ENCODE measurements at regions not wholly inside any gene's neighbourhood (a gene's known extent, or its start where the extent isn't known, plus 50 kb on each side); places are given as distances from the start of the nearest gene placed in this dataset.

- FAIRE-seq: no peak
- peak; percentile 68 for ATAC-seq
- H3K27ac ChIP-seq (ENCODE audit: control insufficient read depth, insufficient read depth): no peak overlapping the region
- no peak for DNase-seq (ENCODE audit: low read depth, low spot score)
- H2AFZ ChIP-seq (ENCODE audit: control insufficient read depth, low read depth, low read length): no peak overlapping the region; the same call in 1 of the 2 replicates
- CTCF ChIA-PET: interaction anchor here (0.7 to 1.8 kb wide), 7 partner anchors 9 to 652 kb away, joined by 3 to 7 read pairs (median 3); no protein-coding TSS in a partner anchor
- POLR2A ChIA-PET: interaction anchor here (2.0 kb wide), 1 partner anchor 9 kb away, joined by 7 read pairs; no protein-coding TSS in a partner anchor
- H3K36me3 ChIP-seq (ENCODE audit: control insufficient read depth in 2 of 2, insufficient read depth in 2 of 2, low read length in 1 of 2): no peaks in the 10 kb centered on the region
- no peak overlapping the region for H3K9ac ChIP-seq (ENCODE audit: control insufficient read depth, insufficient read depth, low read length)
- no peaks in the 10 kb centered on the region for H3K4me1 ChIP-seq (ENCODE audit: control insufficient read depth, insufficient read depth, low read length)
- H3K79me2 ChIP-seq (ENCODE audit: control insufficient read depth, insufficient read depth, low read length): no peaks in the 10 kb centered on the region
- BruUV-seq (replicated peaks): no TSS peak
- no peaks in the 10 kb centered on the region for H4K20me1 ChIP-seq (ENCODE audit: control insufficient read depth, insufficient read depth)
- H3K4me2 ChIP-seq (ENCODE audit: control insufficient read depth, insufficient read depth): no peak overlapping the region
- intact Hi-C loops (cut with micrococcal nuclease; ENCODE audit: unreplicated experiment): no loop called here
- 57% methylated on average over 8 of the region's 8 CpGs for WGBS (ENCODE audit: insufficient coverage, insufficient replicate concordance, low lambda C conversion rate, missing lambda C conversion rate)
- H3K4me3 ChIP-seq: no peak overlapping the region
- H3K9me3 ChIP-seq (replicated peaks; ENCODE audit: control insufficient read depth, insufficient read depth, low read length): no peaks in the 10 kb centered on the region
- in situ Hi-C loops (cut with MboI): no loop called here
- RAD21 ChIA-PET (ENCODE audit: unreplicated experiment): interaction anchor here (0.5 to 1.4 kb wide), 2 partner anchors 9 to 26 kb away, joined by 3 to 4 read pairs; no protein-coding TSS in a partner anchor
- SMC1A ChIA-PET (ENCODE audit: uncharacterized antibody, unreplicated experiment): interaction anchor here (0.7 to 1.4 kb wide), 4 partner anchors 9 to 86 kb away, joined by 3 to 8 read pairs (median 3); no protein-coding TSS in a partner anchor
- no peaks in the 10 kb centered on the region; a peak in 2 of 4 replicates for H3K27me3 ChIP-seq (replicated peaks in 1 of 2; ENCODE audit: control insufficient read depth in 2 of 2, insufficient read depth in 2 of 2, low read length in 1 of 2)
- TF ChIP-seq JUND (IDR thresholded peaks at IDR 0.05; ENCODE audit: low read depth, low read length): no peak
- no peak for TF ChIP-seq CEBPB (IDR thresholded peaks at IDR 0.05; ENCODE audit: borderline replicate concordance in 1 of 2, low read depth in 2 of 2, low read length in 2 of 2)
- 0 out of 2 replicates have a peak, but pooled peaks have one; percentile 46 for TF ChIP-seq GATAD2B (conservative IDR thresholded peaks at IDR 0.05; ENCODE audit: low read depth)
- TF ChIP-seq RAD51 (IDR thresholded peaks at IDR 0.05): no peak
- TF ChIP-seq RCOR1 (conservative IDR thresholded peaks at IDR 0.05; ENCODE audit: low read depth, low read length): no peak
- TF ChIP-seq IRF4 (IDR thresholded peaks at IDR 0.05; ENCODE audit: low read depth, low read length): no peak
- TF ChIP-seq, protein P1, sequence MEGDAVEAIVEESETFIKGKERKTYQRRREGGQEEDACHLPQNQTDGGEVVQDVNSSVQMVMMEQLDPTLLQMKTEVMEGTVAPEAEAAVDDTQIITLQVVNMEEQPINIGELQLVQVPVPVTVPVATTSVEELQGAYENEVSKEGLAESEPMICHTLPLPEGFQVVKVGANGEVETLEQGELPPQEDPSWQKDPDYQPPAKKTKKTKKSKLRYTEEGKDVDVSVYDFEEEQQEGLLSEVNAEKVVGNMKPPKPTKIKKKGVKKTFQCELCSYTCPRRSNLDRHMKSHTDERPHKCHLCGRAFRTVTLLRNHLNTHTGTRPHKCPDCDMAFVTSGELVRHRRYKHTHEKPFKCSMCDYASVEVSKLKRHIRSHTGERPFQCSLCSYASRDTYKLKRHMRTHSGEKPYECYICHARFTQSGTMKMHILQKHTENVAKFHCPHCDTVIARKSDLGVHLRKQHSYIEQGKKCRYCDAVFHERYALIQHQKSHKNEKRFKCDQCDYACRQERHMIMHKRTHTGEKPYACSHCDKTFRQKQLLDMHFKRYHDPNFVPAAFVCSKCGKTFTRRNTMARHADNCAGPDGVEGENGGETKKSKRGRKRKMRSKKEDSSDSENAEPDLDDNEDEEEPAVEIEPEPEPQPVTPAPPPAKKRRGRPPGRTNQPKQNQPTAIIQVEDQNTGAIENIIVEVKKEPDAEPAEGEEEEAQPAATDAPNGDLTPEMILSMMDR (IDR thresholded peaks at IDR 0.05 in 2 of 3, conservative IDR thresholded peaks at IDR 0.05 in 1 of 3; ENCODE audit: control insufficient read depth in 2 of 3, extremely low read depth in 1 of 3, insufficient read depth in 1 of 3, low read depth in 3 of 3, low read length in 3 of 3): peak; percentile 36 to 42 (median 40); a peak in 5 of 6 replicates
- no peak for TF ChIP-seq TAF1 (IDR thresholded peaks at IDR 0.05; ENCODE audit: borderline replicate concordance, low read depth, low read length)
- TF ChIP-seq BACH1 (IDR thresholded peaks at IDR 0.05; ENCODE audit: borderline replicate concordance): no peak
- TF ChIP-seq ESRRA (IDR thresholded peaks at IDR 0.05; ENCODE audit: low read length): no peak
- no peak for TF ChIP-seq FOXM1 (IDR thresholded peaks at IDR 0.05; ENCODE audit: low read depth, low read length)
- TF ChIP-seq HDAC2 (IDR thresholded peaks at IDR 0.05): no peak
- no peak for TF ChIP-seq JUNB (IDR thresholded peaks at IDR 0.05)
- TF ChIP-seq BMI1 (IDR thresholded peaks at IDR 0.05; ENCODE audit: borderline replicate concordance): no peak
- TF ChIP-seq SMC3 (IDR thresholded peaks at IDR 0.05; ENCODE audit: borderline replicate concordance, low read length): peak; percentile 23; the same call in 1 of the 2 replicates
- TF ChIP-seq NR2C2 (IDR thresholded peaks at IDR 0.05; ENCODE audit: borderline replicate concordance, control insufficient read depth, insufficient read length, low read depth): no peak
- TF ChIP-seq SMAD1 (IDR thresholded peaks at IDR 0.05; ENCODE audit: low read depth, partially characterized antibody): no peak
- TF ChIP-seq MTA2 (IDR thresholded peaks at IDR 0.05; ENCODE audit: low read depth): no peak
- no peak for TF ChIP-seq NFYB (IDR thresholded peaks at IDR 0.05; ENCODE audit: insufficient read depth, low read depth, low read length)
- no peak for TF ChIP-seq ASH2L (IDR thresholded peaks at IDR 0.05; ENCODE audit: borderline replicate concordance, low read depth)
- TF ChIP-seq FOS (IDR thresholded peaks at IDR 0.05; ENCODE audit: borderline replicate concordance, extremely low read depth, insufficient read length): no peak
- TF ChIP-seq BRCA1 (IDR thresholded peaks at IDR 0.05; ENCODE audit: low read depth, low read length): no peak
These were observed 497.8 kb downstream of the PREX1 start for GRCh38 chr20:48329676-48330664.
